SK-N-SH (cell line): ENCODE measurements at regions not wholly inside any gene's neighbourhood (a gene's known extent, or its start where the extent isn't known, plus 50 kb on each side); places are given as distances from the start of the nearest gene placed in this dataset.

Experiments used
- CHD2 ChIP-seq: fragments of 150-350 bp; IDR thresholded peaks from 2 replicates; pipeline ENCODE4 v1.6.1; 2018; ENCODE audit warnings: low read length; ENCODE audit not compliant: partially characterized antibody
- ELF1 ChIP-seq: IDR thresholded peaks from 2 replicates; pipeline ENCODE4 v1.4.0; 2012
- EZH2phosphoT487 ChIP-seq: fragments of 200-600 bp; sonication (generic); IDR thresholded peaks from 2 replicates; pipeline ENCODE4 v1.6.1; 2017; ENCODE audit warnings: low read depth, mixed run types, mild to moderate bottlenecking, antibody characterized with exemption, moderate library complexity, borderline replicate concordance
- FOXM1 ChIP-seq: IDR thresholded peaks from 2 replicates; pipeline ENCODE4 v1.4.0; 2012; ENCODE audit warnings: low read depth, mild to moderate bottlenecking
- GABPA ChIP-seq: IDR thresholded peaks from 2 replicates; pipeline ENCODE4 v1.4.0; 2012; ENCODE audit warnings: low read depth, mild to moderate bottlenecking
- GATA2 ChIP-seq: sonication (generic); formaldehyde crosslinking; IDR thresholded peaks from 2 replicates; pipeline ENCODE4 v1.5.0; 2020; ENCODE audit warnings: mild to moderate bottlenecking, missing genetic modification reagents
- JUND ChIP-seq: IDR thresholded peaks from 2 replicates; pipeline ENCODE4 v1.4.0; 2012
- MEF2A ChIP-seq: IDR thresholded peaks from 2 replicates; pipeline ENCODE4 v1.4.0; 2012; ENCODE audit warnings: low read depth, borderline replicate concordance
- MXI1 ChIP-seq: IDR thresholded peaks from 2 replicates; pipeline ENCODE4 v1.6.1; 2012; ENCODE audit warnings: mild to moderate bottlenecking, low read depth, low read length, improper control_type of control experiment
- NFIC ChIP-seq: IDR thresholded peaks from 2 replicates; pipeline ENCODE4 v1.4.0; 2012; ENCODE audit warnings: borderline replicate concordance
- NRF1 ChIP-seq: IDR thresholded peaks from 2 replicates; pipeline ENCODE4 v1.6.1; 2012; ENCODE audit warnings: low read depth, mild to moderate bottlenecking, low read length
- POLR2AphosphoS5 ChIP-seq: IDR thresholded peaks from 2 replicates; pipeline ENCODE4 v1.6.1; 2012; ENCODE audit warnings: low read depth, low read length
- RAD21 ChIP-seq: IDR thresholded peaks from 2 replicates; pipeline ENCODE4 v1.6.1; 2012; ENCODE audit warnings: mild to moderate bottlenecking, low read length
- RCOR1 ChIP-seq: fragments of 150-350 bp; IDR thresholded peaks from 2 replicates; pipeline ENCODE4 v1.6.1; 2017; ENCODE audit warnings: antibody characterized with exemption, low read length
- RFX5 ChIP-seq: IDR thresholded peaks from 2 replicates; pipeline ENCODE4 v1.6.1; 2012; ENCODE audit warnings: mild to moderate bottlenecking, improper control_type of control experiment, low read length
- SMC3 ChIP-seq: IDR thresholded peaks from 2 replicates; pipeline ENCODE4 v1.6.1; 2012; ENCODE audit warnings: low read depth, low read length, improper control_type of control experiment
- TEAD4 ChIP-seq: IDR thresholded peaks from 2 replicates; pipeline ENCODE4 v1.4.0; 2012; ENCODE audit warnings: mild to moderate bottlenecking, borderline replicate concordance; ENCODE audit not compliant: insufficient read depth
- YY1 ChIP-seq: IDR thresholded peaks from 2 replicates; pipeline ENCODE4 v1.4.0; 2012; ENCODE audit warnings: low read depth, mild to moderate bottlenecking
- TF ChIP-seq, protein P1 (sequence below): IDR thresholded peaks from 2 replicates; pipeline ENCODE4 v1.4.0; 2012; ENCODE audit warnings: low read depth, borderline replicate concordance
- TF ChIP-seq, protein P2 (sequence below): IDR thresholded peaks from 2 replicates; pipeline ENCODE4 v1.4.0; 2012; ENCODE audit warnings: low read depth
- TF ChIP-seq, protein P3 (sequence below): IDR thresholded peaks from 2 replicates; pipeline ENCODE4 v1.4.0; 2012; ENCODE audit warnings: low read depth, borderline replicate concordance

GRCh38 chr6:53734473-53735299 is 60.1 kb upstream of the LRRC1 start (continued):
- TF ChIP-seq TEAD4 (no peak), POLR2AphosphoS5 (no peak), YY1 (no peak), RAD21 (0 out of 2 replicates have a peak, but pooled peaks have one; percentile 7), GABPA (no peak), CHD2 (no peak), NRF1 (no peak), RFX5 (no peak), ELF1 (no peak), JUND (peak; percentile 64), FOXM1 (no peak), RCOR1 (no peak), GATA2 (CRISPR knock-in tag) (no peak), SMC3 (no peak), EZH2phosphoT487 (no peak), MXI1 (no peak), MEF2A (no peak), NFIC (no peak)
- TF ChIP-seq, protein P1, sequence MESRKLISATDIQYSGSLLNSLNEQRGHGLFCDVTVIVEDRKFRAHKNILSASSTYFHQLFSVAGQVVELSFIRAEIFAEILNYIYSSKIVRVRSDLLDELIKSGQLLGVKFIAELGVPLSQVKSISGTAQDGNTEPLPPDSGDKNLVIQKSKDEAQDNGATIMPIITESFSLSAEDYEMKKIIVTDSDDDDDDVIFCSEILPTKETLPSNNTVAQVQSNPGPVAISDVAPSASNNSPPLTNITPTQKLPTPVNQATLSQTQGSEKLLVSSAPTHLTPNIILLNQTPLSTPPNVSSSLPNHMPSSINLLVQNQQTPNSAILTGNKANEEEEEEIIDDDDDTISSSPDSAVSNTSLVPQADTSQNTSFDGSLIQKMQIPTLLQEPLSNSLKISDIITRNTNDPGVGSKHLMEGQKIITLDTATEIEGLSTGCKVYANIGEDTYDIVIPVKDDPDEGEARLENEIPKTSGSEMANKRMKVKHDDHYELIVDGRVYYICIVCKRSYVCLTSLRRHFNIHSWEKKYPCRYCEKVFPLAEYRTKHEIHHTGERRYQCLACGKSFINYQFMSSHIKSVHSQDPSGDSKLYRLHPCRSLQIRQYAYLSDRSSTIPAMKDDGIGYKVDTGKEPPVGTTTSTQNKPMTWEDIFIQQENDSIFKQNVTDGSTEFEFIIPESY, result no peak
- TF ChIP-seq, protein P2, sequence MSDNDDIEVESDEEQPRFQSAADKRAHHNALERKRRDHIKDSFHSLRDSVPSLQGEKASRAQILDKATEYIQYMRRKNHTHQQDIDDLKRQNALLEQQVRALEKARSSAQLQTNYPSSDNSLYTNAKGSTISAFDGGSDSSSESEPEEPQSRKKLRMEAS, result no peak
- TF ChIP-seq, protein P3, sequence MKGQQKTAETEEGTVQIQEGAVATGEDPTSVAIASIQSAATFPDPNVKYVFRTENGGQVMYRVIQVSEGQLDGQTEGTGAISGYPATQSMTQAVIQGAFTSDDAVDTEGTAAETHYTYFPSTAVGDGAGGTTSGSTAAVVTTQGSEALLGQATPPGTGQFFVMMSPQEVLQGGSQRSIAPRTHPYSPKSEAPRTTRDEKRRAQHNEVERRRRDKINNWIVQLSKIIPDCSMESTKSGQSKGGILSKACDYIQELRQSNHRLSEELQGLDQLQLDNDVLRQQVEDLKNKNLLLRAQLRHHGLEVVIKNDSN, result no peak
